CD8-positive, alpha-beta memory T cell (primary cell): ENCODE measurements at regions not wholly inside any gene's neighbourhood (a gene's known extent, or its start where the extent isn't known, plus 50 kb on each side); places are given as distances from the start of the nearest gene placed in this dataset.
"Not testable (repeated sequence)": the region's sequence is repeated elsewhere in the genome, so short reads cannot be mapped to it uniquely, and the experiment has no call there.

Experiments used
- CTCF ChIA-PET: fragments of 350-600 bp; sonication (Branson Sonifier 250); formaldehyde crosslinking; loops from one replicate; lab custom pipeline; 2021; ENCODE audit warnings: antibody characterized with exemption; lab: Charles Lee
- POLR2A ChIA-PET: fragments of 350-600 bp; sonication (Branson Sonifier 250); formaldehyde crosslinking; loops from one replicate; lab custom pipeline; 2021; ENCODE audit warnings: antibody characterized with exemption; lab: Charles Lee
- DNase-seq, 5 donors: peaks; one replicate each; pipeline versions ENCODE4 v3.0.0 to v3.0.0-alpha.2; 2020 to 2022; ENCODE audit warnings: mixed read lengths in 1 of 5
- H3K27ac ChIP-seq: one replicate; pipeline ENCODE4 v1.7.0; 2013; ENCODE audit warnings: low read depth, mild to moderate bottlenecking, low read length, moderate library complexity
- H3K27me3 ChIP-seq: 2 replicates; pipeline ENCODE4 v1.7.0; 2013; ENCODE audit warnings: low read length, mild to moderate bottlenecking; ENCODE audit not compliant: insufficient read depth, poor library complexity, severe bottlenecking
- H3K36me3 ChIP-seq: 2 replicates; pipeline ENCODE4 v1.7.0; 2013; ENCODE audit warnings: mild to moderate bottlenecking, low read length, moderate library complexity; ENCODE audit not compliant: insufficient read depth
- H3K4me1 ChIP-seq: 2 replicates; pipeline ENCODE4 v1.7.0; 2013; ENCODE audit warnings: mild to moderate bottlenecking, low read length, moderate library complexity; ENCODE audit not compliant: insufficient read depth
- H3K4me3 ChIP-seq: 2 replicates; pipeline ENCODE4 v1.7.0; 2013; ENCODE audit warnings: mild to moderate bottlenecking, low read length
- H3K9me3 ChIP-seq: 2 replicates; pipeline ENCODE4 v1.7.0; 2013; ENCODE audit warnings: mild to moderate bottlenecking, low read length
- H3K27ac Mint-ChIP-seq, 8 donors: one replicate each; pipeline ENCODE4 v1.8.0; 2020 to 2021; ENCODE audit warnings: mixed read lengths in 8 of 8, mild to moderate bottlenecking in 6 of 8, inconsistent platforms in 3 of 8, moderate library complexity in 3 of 8
- H3K27me3 Mint-ChIP-seq, 2 donors: one replicate each; pipeline ENCODE4 v1.8.0; 2020 to 2021; ENCODE audit warnings: mixed read lengths in 2 of 2, mild to moderate bottlenecking in 1 of 2, moderate library complexity in 1 of 2
- H3K36me3 Mint-ChIP-seq, 3 donors: one replicate each; pipeline ENCODE4 v1.8.0; 2020 to 2021; ENCODE audit warnings: mixed read lengths in 3 of 3, inconsistent platforms in 1 of 3, mild to moderate bottlenecking in 1 of 3
- H3K4me1 Mint-ChIP-seq, 3 donors: one replicate each; pipeline ENCODE4 v1.8.0; 2020 to 2021; ENCODE audit warnings: mixed read lengths in 3 of 3, inconsistent platforms in 1 of 3, mild to moderate bottlenecking in 1 of 3
- H3K4me3 Mint-ChIP-seq, 7 donors: one replicate each; pipeline ENCODE4 v1.8.0; 2020 to 2021; ENCODE audit warnings: mixed read lengths in 7 of 7, mild to moderate bottlenecking in 6 of 7, moderate library complexity in 4 of 7, inconsistent platforms in 2 of 7
- H3K9me3 Mint-ChIP-seq, 5 donors: one replicate each; pipeline ENCODE4 v1.8.0; 2020 to 2022; ENCODE audit warnings: mixed read lengths in 5 of 5, mild to moderate bottlenecking in 3 of 5, moderate library complexity in 2 of 5, inconsistent platforms in 1 of 5

- POLR2A ChIA-PET, H3K27me3 Mint-ChIP-seq, H3K4me3 ChIP-seq, DNase-seq, H3K4me1 ChIP-seq, CTCF ChIA-PET, H3K27me3 ChIP-seq, H3K27ac Mint-ChIP-seq, H3K9me3 Mint-ChIP-seq, H3K9me3 ChIP-seq, H3K27ac ChIP-seq, H3K4me1 Mint-ChIP-seq, H3K36me3 ChIP-seq, H3K4me3 Mint-ChIP-seq: not testable (repeated sequence)
- peaks cover 0 to 16% (median 4%) of the 10 kb centered on the region in 3 donors for H3K36me3 Mint-ChIP-seq
These were observed 102.2 kb upstream of the FBXO28 start for GRCh38 chr1:224011751-224012150.

- H3K9me3 Mint-ChIP-seq, H3K9me3 ChIP-seq, CTCF ChIA-PET, H3K4me1 ChIP-seq, DNase-seq, H3K4me1 Mint-ChIP-seq, POLR2A ChIA-PET, H3K4me3 ChIP-seq, H3K27me3 Mint-ChIP-seq, H3K27me3 ChIP-seq, H3K27ac ChIP-seq, H3K36me3 ChIP-seq, H3K4me3 Mint-ChIP-seq, H3K27ac Mint-ChIP-seq: not testable (repeated sequence)
- H3K36me3 Mint-ChIP-seq: peaks cover 0 to 16% (median 4%) of the 10 kb centered on the region in 3 donors
These were observed 102.8 kb upstream of the FBXO28 start for GRCh38 chr1:224011153-224011552.

- peaks cover 7 to 26% (median 11%) of the 10 kb centered on the region in 3 donors for H3K36me3 Mint-ChIP-seq
- H3K27me3 Mint-ChIP-seq, H3K27ac ChIP-seq, POLR2A ChIA-PET, H3K4me3 ChIP-seq, H3K9me3 ChIP-seq, H3K4me3 Mint-ChIP-seq, CTCF ChIA-PET, H3K27ac Mint-ChIP-seq, H3K4me1 ChIP-seq, H3K27me3 ChIP-seq, DNase-seq, H3K9me3 Mint-ChIP-seq, H3K36me3 ChIP-seq, H3K4me1 Mint-ChIP-seq: not testable (repeated sequence)
These were observed 107.9 kb upstream of the FBXO28 start for GRCh38 chr1:224005973-224006372.

GRCh38 chr1:224004552-224005315, 109.2 kb upstream of the FBXO28 start:
- H3K36me3 ChIP-seq, H3K4me1 ChIP-seq, H3K9me3 ChIP-seq, H3K27me3 ChIP-seq, H3K4me3 Mint-ChIP-seq, H3K9me3 Mint-ChIP-seq, H3K4me1 Mint-ChIP-seq, POLR2A ChIA-PET, CTCF ChIA-PET, H3K27me3 Mint-ChIP-seq, H3K27ac ChIP-seq, H3K4me3 ChIP-seq: not testable (repeated sequence)
- DNase-seq: peak; percentile 27 to 59 (median 39)
- H3K27ac Mint-ChIP-seq: peak overlapping the region in 6 of 8 donors; percentile 22 to 81 (median 45)
- peaks cover 7 to 25% (median 11%) of the 10 kb centered on the region in 3 donors for H3K36me3 Mint-ChIP-seq

GRCh38 chr1:224003896-224004295, 110.0 kb upstream of the FBXO28 start:
- H3K27me3 ChIP-seq, H3K27ac ChIP-seq, H3K9me3 ChIP-seq, H3K4me3 ChIP-seq, H3K27me3 Mint-ChIP-seq, H3K36me3 ChIP-seq, H3K4me1 Mint-ChIP-seq, H3K4me3 Mint-ChIP-seq, POLR2A ChIA-PET, CTCF ChIA-PET, DNase-seq, H3K4me1 ChIP-seq, H3K9me3 Mint-ChIP-seq: not testable (repeated sequence)
- Mint-ChIP-seq H3K36me3 (peaks cover 7 to 25% (median 11%) of the 10 kb centered on the region in 3 donors), H3K27ac (peak overlapping the region in 1 of 8 donors; percentile 47)

- H3K4me3 ChIP-seq, H3K27ac Mint-ChIP-seq, H3K9me3 ChIP-seq, H3K36me3 ChIP-seq, POLR2A ChIA-PET, H3K27me3 Mint-ChIP-seq, H3K4me1 ChIP-seq, DNase-seq, CTCF ChIA-PET, H3K4me3 Mint-ChIP-seq, H3K27me3 ChIP-seq, H3K27ac ChIP-seq, H3K9me3 Mint-ChIP-seq: not testable (repeated sequence)
- H3K4me1 Mint-ChIP-seq: peaks cover 7 to 12% (median 10%) of the 10 kb centered on the region in 3 donors
- H3K36me3 Mint-ChIP-seq: peaks cover 6 to 14% (median 8%) of the 10 kb centered on the region in 3 donors
These were observed 112.2 kb upstream of the FBXO28 start for GRCh38 chr1:224001757-224002156.

GRCh38 chr1:223999761-224000160, 114.2 kb upstream of the FBXO28 start:
- H3K27ac Mint-ChIP-seq, H3K4me1 ChIP-seq, H3K36me3 ChIP-seq, CTCF ChIA-PET, H3K27me3 ChIP-seq, H3K9me3 ChIP-seq, DNase-seq, H3K4me3 ChIP-seq, H3K4me3 Mint-ChIP-seq, POLR2A ChIA-PET, H3K27me3 Mint-ChIP-seq, H3K9me3 Mint-ChIP-seq, H3K27ac ChIP-seq: not testable (repeated sequence)
- Mint-ChIP-seq H3K4me1 (peaks cover 7 to 12% (median 10%) of the 10 kb centered on the region in 3 donors), H3K36me3 (peaks cover 4 to 10% (median 8%) of the 10 kb centered on the region in 3 donors)

- H3K9me3 Mint-ChIP-seq, H3K9me3 ChIP-seq, H3K27ac ChIP-seq, H3K4me1 ChIP-seq, H3K36me3 ChIP-seq, DNase-seq, H3K4me3 ChIP-seq, H3K27me3 ChIP-seq, CTCF ChIA-PET, H3K4me3 Mint-ChIP-seq, H3K36me3 Mint-ChIP-seq, POLR2A ChIA-PET, H3K27me3 Mint-ChIP-seq: not testable (repeated sequence)
- H3K27ac Mint-ChIP-seq: peak overlapping the region in 1 of 8 donors; percentile 54
- peaks cover 7 to 12% (median 10%) of the 10 kb centered on the region in 3 donors for H3K4me1 Mint-ChIP-seq
These were observed 115.0 kb upstream of the FBXO28 start for GRCh38 chr1:223998676-223999455.
